Fibroblast of lung (primary cell): ENCODE measurements at regions not wholly inside any gene's neighbourhood (a gene's known extent, or its start where the extent isn't known, plus 50 kb on each side); places are given as distances from the start of the nearest gene placed in this dataset.

ENCODE experiments used
- DNase-seq, 2 donors: peaks; one replicate each; pipeline versions ENCODE4 v3.0.0 to v3.0.0-alpha.2; 2010; ENCODE audit warnings: low read depth in 2 of 2
- H2AFZ ChIP-seq: 2 replicates; pipeline ENCODE4 v1.5.1; 2012; ENCODE audit warnings: low read length, control low read depth, inconsistent platforms
- H3K27ac ChIP-seq: 2 replicates; pipeline ENCODE4 v1.5.1; 2011; ENCODE audit warnings: low read length, control low read depth; ENCODE audit not compliant: insufficient read depth
- H3K27me3 ChIP-seq: 2 replicates; pipeline ENCODE4 v1.5.1; 2011; ENCODE audit warnings: mild to moderate bottlenecking, low read length; ENCODE audit not compliant: control insufficient read depth, insufficient read depth
- H3K36me3 ChIP-seq: 2 replicates; pipeline ENCODE4 v1.5.1; 2011; ENCODE audit warnings: low read length; ENCODE audit not compliant: control insufficient read depth, insufficient read depth
- H3K4me1 ChIP-seq: 2 replicates; pipeline ENCODE4 v1.5.1; 2011; ENCODE audit warnings: low read length; ENCODE audit not compliant: control insufficient read depth, insufficient read depth; ENCODE audit errors: extremely low read depth
- H3K4me2 ChIP-seq: 2 replicates; pipeline ENCODE4 v1.5.1; 2011; ENCODE audit warnings: low read length, control low read depth; ENCODE audit not compliant: insufficient read depth; ENCODE audit errors: extremely low read depth
- H3K4me3 ChIP-seq, 4 experiments: fragments of 200-600 bp in 1 of 4; sonication (generic) in 1 of 4; replicated peaks in 1 of 4; 2 replicates each; pipeline ENCODE4 v1.5.1; 2011 to 2016; ENCODE audit warnings: low read length in 4 of 4, low read depth in 3 of 4, mild to moderate bottlenecking in 3 of 4, control low read depth in 2 of 4, inconsistent platforms in 1 of 4, mixed read lengths in 1 of 4; ENCODE audit not compliant: insufficient read depth in 1 of 4; ENCODE audit errors: control extremely low read depth in 1 of 4
- H3K79me2 ChIP-seq: 2 replicates; pipeline ENCODE4 v1.5.1; 2012; ENCODE audit warnings: mild to moderate bottlenecking, low read length, inconsistent platforms; ENCODE audit not compliant: control insufficient read depth, insufficient read depth
- H3K9ac ChIP-seq: 2 replicates; pipeline ENCODE4 v1.5.1; 2011; ENCODE audit warnings: mild to moderate bottlenecking, low read length, control low read depth; ENCODE audit not compliant: insufficient read depth
- H3K9me3 ChIP-seq: 2 replicates; pipeline ENCODE4 v1.5.1; 2012; ENCODE audit warnings: low read depth, low read length; ENCODE audit not compliant: control insufficient read depth, insufficient read depth
- H4K20me1 ChIP-seq: 2 replicates; pipeline ENCODE4 v1.5.1; 2011; ENCODE audit warnings: low read length; ENCODE audit not compliant: control insufficient read depth, insufficient read depth; ENCODE audit errors: extremely low read depth
- EZH2 ChIP-seq: IDR thresholded peaks from 2 replicates; pipeline ENCODE4 v1.5.1; 2012; ENCODE audit warnings: low read length, control low read depth, mild to moderate bottlenecking; ENCODE audit errors: missing control alignments
- TF ChIP-seq, protein P1 (sequence below), 2 donors: IDR thresholded peaks in 1 of 2; conservative IDR thresholded peaks in 1 of 2; 1 replicate in 1 of 2; 2 replicates in 1 of 2; pipeline ENCODE4 v1.5.1; 2011 to 2012; ENCODE audit warnings: low read length in 2 of 2, control low read depth in 1 of 2, inconsistent platforms in 1 of 2, low read depth in 1 of 2, mild to moderate bottlenecking in 1 of 2

DNA sequence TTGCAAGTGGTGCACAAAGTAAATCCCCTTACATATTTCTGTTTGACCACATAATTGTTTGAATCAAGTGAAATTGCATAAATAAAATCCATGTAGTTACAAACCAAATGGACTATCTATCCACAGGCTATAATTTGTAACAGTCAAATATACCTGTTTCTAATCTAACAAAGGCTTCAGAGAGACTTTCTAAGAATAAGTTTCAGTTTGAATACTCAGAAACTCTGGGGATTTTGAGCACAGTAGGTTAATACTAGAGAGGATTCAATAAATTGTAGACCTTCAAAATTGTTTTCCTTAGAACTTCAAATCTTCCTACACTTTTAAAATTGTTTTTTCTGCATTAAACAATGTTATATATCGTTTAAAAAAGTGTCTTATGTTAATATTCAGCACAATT lies 1250.1 kb downstream of the NLGN4X start:
- no peaks in the 10 kb centered on the region for H4K20me1 ChIP-seq
- H3K9ac ChIP-seq = no peak overlapping the region
- H3K4me3 ChIP-seq = no peak overlapping the region
- H3K36me3 ChIP-seq = no peaks in the 10 kb centered on the region
- H3K4me2 ChIP-seq = no peak overlapping the region
- no peaks in the 10 kb centered on the region for H3K9me3 ChIP-seq
- no peak overlapping the region for H2AFZ ChIP-seq
- no peak for DNase-seq
- H3K79me2 ChIP-seq = no peaks in the 10 kb centered on the region
- no peaks in the 10 kb centered on the region for H3K4me1 ChIP-seq
- H3K27ac ChIP-seq = no peak overlapping the region
- no peak for TF ChIP-seq EZH2
- TF ChIP-seq, protein P1, sequence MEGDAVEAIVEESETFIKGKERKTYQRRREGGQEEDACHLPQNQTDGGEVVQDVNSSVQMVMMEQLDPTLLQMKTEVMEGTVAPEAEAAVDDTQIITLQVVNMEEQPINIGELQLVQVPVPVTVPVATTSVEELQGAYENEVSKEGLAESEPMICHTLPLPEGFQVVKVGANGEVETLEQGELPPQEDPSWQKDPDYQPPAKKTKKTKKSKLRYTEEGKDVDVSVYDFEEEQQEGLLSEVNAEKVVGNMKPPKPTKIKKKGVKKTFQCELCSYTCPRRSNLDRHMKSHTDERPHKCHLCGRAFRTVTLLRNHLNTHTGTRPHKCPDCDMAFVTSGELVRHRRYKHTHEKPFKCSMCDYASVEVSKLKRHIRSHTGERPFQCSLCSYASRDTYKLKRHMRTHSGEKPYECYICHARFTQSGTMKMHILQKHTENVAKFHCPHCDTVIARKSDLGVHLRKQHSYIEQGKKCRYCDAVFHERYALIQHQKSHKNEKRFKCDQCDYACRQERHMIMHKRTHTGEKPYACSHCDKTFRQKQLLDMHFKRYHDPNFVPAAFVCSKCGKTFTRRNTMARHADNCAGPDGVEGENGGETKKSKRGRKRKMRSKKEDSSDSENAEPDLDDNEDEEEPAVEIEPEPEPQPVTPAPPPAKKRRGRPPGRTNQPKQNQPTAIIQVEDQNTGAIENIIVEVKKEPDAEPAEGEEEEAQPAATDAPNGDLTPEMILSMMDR (conservative IDR thresholded peaks at IDR 0.05 in 1 of 2, IDR thresholded peaks at IDR 0.05 in 1 of 2; ENCODE audit: low read depth in 1 of 2, low read length in 2 of 2) = no peak
- no peaks in the 10 kb centered on the region for H3K27me3 ChIP-seq

DNA sequence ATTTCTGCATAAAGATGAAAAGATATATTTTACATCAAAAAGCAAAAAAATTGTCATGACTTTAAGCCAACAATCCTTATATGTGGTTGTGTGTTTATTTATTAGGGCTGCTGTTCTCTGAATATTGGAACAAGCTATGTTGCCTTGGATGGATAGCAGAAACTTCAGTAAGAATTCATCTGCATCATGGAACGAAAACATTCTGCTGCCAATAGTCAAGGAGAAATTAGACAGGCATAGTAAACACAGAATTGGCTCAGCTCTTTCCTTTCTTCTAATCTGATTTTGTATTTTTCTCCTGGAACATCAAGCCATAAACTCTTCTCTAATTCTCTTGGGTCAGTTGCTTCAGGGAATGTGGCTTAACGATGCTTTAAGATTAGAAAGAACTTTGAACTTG lies 1257.0 kb downstream of the NLGN4X start:
- Histone ChIP-seq H3K9me3 (no peaks in the 10 kb centered on the region), H3K4me3 (no peak overlapping the region), H3K79me2 (no peaks in the 10 kb centered on the region), H3K9ac (no peak overlapping the region), H3K4me1 (no peaks in the 10 kb centered on the region), H3K27ac (no peak overlapping the region), H3K4me2 (no peak overlapping the region), H3K27me3 (no peaks in the 10 kb centered on the region), H4K20me1 (no peaks in the 10 kb centered on the region), H3K36me3 (no peaks in the 10 kb centered on the region), H2AFZ (no peak overlapping the region)
- DNase-seq = no peak
- TF ChIP-seq EZH2 = no peak
- TF ChIP-seq, protein P1 (conservative IDR thresholded peaks at IDR 0.05 in 1 of 2, IDR thresholded peaks at IDR 0.05 in 1 of 2; ENCODE audit: low read depth in 1 of 2, low read length in 2 of 2) = no peak

DNA sequence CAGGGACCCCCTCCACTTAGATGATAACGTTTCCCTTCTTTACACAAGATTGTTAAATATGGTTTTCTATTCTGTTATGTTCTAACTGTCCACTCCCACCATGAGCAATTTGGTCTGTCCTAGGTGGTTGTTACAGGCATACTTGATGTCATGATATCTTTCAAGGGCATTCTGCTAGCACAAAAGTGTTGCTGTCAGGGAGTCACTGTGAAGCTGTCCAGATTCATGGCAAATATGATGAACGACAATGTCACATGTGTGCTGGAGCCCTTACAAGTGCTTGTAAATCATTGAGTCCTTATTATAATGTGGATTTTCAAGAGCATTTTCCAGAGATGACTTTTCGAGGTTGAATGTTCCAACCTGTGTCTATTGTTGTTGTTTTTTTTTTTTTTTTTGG lies 1250.7 kb upstream of the PRKX start:
- no peak for DNase-seq
- no peaks in the 10 kb centered on the region for H3K79me2 ChIP-seq
- no peaks in the 10 kb centered on the region for H3K27me3 ChIP-seq
- H3K9ac ChIP-seq = no peak overlapping the region
- H3K27ac ChIP-seq = no peak overlapping the region
- no peaks in the 10 kb centered on the region for H3K4me1 ChIP-seq
- no peaks in the 10 kb centered on the region for H3K36me3 ChIP-seq
- no peaks in the 10 kb centered on the region for H3K9me3 ChIP-seq
- no peaks in the 10 kb centered on the region for H4K20me1 ChIP-seq
- H2AFZ ChIP-seq = no peak overlapping the region
- TF ChIP-seq, protein P1 (conservative IDR thresholded peaks at IDR 0.05 in 1 of 2, IDR thresholded peaks at IDR 0.05 in 1 of 2; ENCODE audit: low read depth in 1 of 2, low read length in 2 of 2) = no peak
- no peak for TF ChIP-seq EZH2
- H3K4me3 ChIP-seq = no peak overlapping the region
- H3K4me2 ChIP-seq = no peak overlapping the region
